GM21737 (cell line): ENCODE measurements at regions not wholly inside any gene's neighbourhood (a gene's known extent, or its start where the extent isn't known, plus 50 kb on each side); places are given as distances from the start of the nearest gene placed in this dataset.
"Not testable (repeated sequence)": the region's sequence is repeated elsewhere in the genome, so short reads cannot be mapped to it uniquely, and the experiment has no call there.

Source experiments
- ATAC-seq: cut with Tn5 transposase; IDR thresholded peaks from one replicate; pipeline ENCODE4 v1.9.1; 2021; ENCODE audit warnings: mild to moderate bottlenecking, moderate library complexity; ENCODE audit not compliant: unreplicated experiment

DNA sequence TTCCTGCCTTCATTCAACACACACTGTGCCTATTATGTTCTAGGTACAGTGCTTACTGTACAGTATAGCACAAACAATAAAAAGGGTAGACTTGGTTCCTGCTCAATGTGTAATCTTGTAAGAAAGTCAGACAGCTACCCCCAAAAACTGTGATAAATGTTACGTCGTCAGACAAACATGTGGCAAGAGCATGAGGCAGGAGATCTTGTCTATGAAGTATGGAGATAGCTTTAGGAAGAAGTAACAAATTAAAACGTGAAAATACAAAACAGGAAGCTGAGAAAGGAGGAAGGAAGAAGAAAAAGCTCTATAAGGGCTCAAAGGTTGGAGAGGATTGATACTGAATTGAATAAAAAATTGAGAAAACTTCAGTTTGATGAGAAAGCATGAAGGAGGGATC lies 276.2 kb upstream of the HNRNPA3 start:
- no peak for ATAC-seq

DNA sequence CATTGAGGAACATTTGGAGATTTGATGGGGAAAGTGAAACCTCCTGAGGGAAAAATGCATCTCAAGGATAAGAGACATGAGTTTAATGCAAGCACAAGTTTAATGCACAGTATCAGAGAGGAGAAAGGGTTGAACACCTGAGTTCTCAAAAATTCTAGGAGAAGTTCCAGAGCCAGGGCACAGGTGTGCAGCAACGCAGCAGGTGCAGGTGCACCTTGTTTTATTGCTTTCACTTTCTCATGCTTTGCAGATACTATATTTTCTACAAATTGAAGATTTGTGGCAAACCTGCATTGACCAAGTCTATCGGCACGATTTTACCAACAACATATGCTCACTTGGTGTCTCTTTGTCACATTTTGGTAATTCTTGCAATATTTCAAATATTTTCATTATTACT lies 267.6 kb upstream of the HNRNPA3 start:
- no peak for ATAC-seq

- ATAC-seq = no peak
These were observed 264.8 kb upstream of the HNRNPA3 start for GRCh38 chr2:176947754-176948153.

DNA sequence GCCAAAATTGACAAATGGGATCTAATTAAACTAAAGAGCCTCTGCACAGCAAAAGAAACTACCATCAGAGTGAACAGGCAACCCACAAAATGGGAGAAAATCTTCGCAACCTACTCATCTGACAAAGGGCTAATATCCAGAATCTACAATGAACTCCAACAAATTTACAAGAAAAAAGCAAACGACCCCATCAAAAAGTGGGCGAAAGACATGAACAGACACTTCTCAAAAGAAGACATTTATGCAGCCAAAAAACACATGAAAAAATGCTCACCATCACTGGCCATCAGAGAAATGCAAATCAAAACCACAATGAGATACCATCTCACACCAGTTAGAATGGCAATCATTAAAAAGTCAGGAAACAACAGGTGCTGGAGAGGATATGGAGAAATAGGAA lies 261.4 kb upstream of the HNRNPA3 start:
- not testable (repeated sequence) for ATAC-seq

DNA sequence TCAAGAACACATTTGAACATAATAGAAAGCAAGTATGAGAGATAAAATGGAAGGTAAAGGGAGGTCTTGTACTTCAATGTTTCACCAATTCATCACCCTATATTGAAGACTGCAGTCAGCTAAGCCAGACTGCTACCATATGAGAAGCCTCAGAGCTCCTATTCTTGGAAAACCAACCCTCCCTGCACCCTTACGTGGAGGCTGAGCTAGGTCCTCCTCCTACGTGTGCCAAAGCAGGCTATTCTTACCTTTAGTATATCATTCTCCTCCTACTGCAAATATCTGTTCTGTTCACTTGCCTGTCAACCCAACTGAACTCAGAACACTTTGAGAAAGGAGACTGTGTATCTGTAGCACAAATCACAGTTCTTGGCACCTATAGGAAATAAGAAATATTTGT lies 255.8 kb upstream of the HNRNPA3 start:
- ATAC-seq = no peak

- no peak for ATAC-seq
These were observed 253.0 kb upstream of the HNRNPA3 start for GRCh38 chr2:176959614-176960013.

DNA sequence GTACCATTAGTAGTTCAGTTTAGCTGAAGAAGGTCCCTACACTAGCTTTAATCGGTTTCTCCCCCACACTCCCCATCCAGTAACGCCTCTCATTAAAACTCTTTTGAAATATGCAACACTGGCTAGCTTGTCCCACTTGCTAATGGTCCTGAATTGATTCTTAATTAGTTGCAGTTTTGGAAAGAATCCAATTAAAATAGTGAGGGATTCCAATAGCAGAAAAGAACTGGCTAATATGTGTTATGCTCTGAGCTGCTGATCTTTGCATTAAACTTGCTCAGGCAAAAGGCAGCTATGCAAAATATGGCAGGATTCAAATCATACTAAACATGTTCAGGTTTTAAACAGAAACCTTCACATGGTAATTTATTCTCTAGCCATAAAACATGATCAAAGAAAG lies 252.5 kb upstream of the HNRNPA3 start:
- ATAC-seq = no peak

DNA sequence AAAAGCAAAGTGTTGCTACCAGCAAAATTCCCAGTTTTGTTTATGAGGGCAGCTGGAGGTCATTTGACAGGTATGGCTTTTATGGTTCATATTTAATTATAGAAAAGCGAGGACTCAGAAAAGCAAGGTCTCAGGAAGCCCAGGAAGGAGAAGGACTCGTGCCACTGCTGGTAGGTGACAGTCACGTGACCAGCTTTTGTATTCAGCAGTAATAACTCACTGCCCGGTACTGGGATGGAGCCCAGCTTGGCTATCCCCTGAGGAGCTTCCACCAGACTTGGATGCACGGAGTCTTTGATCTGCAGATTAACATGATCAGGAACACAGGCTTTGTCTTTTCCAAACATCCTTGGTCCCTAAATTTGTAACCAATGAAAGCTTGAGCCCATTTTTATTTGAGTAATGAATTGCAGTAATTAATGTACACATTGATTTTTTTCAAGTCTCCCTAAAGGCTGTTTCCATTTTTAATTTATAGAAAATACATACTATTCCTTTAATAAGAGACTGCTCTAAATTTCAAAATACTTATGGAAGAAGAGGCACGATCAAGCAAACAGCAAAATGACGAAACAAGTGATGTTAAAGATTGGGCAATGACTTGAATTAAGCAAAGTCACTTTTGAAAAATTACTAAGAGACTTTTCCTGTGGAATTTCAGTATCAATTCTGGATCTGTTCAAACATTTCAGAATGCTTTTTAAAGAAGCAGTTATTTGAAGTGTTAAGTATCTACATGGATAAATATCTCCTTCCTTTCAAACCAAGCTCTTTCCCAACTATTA lies 251.7 kb upstream of the HNRNPA3 start:
- no peak for ATAC-seq

DNA sequence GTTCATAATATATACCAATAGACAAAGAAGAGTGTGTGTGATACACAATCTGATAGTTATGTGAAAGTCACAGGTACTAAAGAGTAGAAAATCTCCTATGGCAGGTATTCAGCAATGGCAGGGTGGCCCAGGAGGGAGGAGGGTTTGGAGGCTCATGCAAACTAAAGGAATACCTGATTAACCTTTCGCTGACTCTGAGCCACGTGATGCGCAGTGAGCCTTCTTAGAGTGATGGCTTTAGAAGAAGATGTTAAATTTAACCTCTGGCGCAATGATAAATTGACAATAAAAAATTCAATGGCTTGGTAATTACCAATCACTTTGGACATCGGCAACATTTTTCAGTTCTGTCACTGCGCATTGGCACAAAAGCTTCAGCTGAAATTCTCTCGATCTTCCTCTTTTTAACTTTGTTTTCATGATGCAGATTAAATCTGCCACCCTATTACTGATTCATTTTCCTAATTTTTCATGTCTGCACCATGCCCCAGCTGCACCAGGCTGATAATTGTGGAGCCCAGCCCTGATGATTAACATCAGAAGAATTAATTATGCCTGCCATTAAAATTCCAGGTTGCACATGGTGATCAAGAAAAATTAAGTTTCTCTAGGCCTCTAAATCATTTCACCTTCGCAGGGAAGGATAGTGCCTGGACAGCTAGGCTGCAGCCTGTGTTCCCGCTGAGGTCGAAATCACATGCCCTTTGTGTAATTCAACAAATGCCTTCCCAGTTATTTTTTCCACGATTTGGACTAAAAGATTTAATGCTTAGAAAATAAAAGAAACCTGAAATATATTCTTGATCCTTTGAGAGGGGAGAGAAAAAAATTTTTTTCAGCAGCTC lies 250.6 kb upstream of the HNRNPA3 start:
- no peak for ATAC-seq

DNA sequence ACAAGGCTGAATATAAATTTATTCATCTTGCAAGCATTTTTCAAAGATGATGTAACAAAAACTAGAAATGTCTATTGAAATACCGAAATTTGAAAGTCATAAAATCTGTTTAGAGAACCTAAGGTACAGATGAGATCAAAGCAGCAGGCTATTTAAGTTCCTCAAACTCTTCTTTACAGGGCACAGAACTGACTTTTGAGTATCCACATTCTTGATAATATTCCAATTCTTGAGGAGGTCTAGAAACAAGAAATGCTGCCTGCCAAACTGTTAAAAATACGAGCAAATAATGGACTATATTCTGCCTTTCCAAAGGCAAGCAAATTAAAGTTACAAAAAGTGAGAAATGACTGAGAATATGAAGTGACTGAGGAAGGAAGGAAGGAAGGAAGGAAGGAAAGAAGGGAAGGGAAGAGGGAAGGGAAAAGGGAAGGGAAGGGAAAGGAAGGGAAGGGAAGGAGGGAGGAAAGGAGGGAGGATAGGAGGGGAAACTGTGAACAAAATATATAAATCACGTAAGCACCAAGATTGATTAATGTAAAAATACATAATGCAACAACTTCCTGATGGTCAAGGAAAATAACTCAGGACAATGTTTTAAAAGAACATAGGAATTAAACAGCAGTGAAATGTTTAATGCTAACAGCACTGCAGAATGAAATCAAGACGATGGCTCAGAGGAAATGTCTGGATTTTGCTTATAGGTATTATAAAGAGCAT lies 248.9 kb upstream of the HNRNPA3 start:
- ATAC-seq = no peak

DNA sequence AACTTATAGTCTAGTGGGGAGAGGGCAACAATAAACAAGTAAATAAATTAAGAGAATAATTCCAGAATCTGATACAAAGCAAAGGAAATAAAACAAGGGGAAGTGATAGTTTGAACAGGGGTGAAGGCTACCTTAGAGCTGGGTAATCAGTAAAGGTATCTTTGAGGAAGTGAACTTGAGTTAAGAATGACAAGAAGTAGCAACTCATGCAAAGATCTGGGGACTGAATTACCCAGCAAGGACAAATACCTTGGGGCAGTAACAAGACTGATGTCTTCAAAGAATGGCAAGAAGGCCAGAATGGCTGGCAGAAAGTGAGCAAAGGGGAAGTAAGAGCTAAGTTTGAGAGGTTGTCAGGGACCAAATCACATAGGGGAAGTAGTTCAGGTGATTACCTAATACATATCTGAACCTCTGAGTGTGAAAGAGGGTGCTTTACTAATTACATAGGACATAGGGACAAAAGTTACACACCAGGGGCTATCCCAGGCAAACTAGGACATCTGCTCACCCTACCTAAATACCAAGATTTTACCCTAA lies 244.6 kb upstream of the HNRNPA3 start:
- ATAC-seq = no peak

DNA sequence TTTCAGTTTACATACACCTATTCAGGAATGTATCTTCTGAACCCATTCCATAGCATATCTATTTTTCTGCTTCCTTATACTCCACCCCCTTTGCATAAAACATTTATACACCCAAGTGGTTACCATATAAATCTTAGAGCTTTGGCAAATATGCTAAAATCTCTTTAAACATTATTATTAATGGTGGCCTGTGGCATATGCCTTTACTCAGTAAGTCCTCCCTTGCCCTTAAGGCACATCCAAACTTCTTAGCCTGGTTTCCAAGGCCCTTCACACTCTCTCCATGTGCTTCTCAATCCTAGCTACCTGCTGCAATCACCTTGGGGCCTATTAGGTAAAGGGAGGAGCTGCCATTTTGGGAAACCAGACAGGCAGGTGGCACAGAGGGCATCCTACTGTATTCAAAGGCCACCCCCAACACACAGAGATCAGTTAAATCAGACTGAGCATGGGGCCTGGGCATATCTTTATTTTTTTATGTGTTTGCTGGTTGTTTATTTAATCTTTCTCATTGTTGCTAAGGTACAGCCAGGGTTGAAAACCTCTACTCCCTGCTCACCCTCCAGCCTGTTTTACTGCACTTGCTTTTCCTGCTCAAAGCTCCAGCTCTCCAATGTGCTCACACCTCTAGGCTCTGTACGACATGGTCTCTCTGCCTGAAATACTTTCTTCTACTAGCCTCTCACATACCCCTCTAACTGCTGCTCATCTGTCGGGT lies 242.8 kb upstream of the HNRNPA3 start:
- no peak for ATAC-seq

DNA sequence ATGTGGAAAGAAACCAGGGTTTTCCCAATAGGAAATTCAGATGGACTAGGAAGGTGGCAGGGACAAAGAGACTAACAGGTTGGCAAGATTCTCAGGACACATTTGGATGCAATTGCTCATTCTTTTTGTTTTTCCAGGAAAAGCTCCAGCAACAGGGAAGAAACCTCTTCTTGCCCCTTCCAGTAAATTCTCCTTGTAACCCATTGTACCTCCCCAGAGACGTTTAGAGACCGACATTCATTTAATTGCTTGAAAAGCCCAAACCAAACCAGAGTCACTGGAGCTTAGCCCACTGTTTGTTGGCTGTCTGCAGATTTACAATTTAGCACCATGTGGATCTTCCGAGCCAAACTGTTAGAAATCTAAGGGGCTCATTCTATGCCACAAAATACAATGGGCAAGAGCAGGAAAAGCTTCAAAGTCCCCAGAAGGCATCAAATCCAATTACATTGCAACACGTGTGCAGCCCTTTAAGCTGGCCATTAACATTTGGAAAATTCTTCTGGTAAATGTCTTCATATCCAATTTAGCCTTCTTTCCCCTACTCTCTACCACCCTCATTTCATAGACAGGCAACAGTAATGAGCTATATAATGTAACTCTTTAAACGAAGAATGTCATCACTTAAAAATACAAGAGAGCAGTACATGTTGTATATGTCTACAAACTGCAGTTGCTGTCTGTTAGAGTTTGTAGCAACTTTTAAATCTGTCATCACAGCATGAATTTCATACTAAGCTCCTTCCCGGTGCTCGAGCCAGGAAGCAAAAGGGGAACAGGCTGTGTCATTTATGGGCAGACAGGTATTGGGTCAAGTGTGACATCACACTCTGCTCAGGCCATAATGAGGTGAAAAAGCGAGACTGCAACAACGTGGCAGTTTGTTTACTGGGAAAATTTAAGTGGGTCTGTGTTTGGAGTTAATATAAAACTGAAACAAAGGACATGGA lies 235.6 kb upstream of the HNRNPA3 start:
- no peak for ATAC-seq

- ATAC-seq = no peak
These were observed 233.7 kb upstream of the HNRNPA3 start for GRCh38 chr2:176978921-176979320.

DNA sequence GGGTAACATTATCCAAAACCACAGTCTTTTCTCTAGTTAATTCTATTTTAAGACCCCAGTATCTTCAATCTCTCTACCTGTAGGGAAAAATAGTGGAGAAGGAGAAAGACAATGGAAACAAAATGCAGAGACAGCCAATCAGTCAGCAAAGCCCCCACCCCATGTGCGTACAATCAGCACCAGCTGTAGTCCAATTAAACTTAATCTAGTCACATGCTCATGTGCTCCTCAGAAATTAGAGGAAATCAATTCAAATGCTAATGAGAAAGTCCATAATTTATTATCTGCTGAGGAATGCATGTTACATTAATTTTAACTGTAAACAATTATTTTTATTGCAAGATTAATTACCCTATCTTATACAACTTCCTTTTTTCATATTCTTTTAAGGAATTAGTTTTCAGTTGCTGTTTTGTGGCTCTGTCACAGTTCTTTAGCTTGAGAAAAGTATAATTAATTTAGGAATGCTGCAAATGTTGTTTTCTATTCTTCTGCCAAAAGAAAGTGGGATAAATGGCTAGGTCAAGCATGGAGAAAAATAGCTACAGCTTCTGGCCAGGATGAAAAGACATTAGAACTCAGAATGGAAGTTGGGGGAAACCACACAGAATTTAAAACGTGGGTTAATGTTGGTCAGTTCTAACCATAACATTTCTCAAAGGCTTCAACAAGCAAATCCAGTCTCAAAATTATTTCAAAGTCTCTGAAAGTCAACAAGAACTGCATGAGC lies 232.4 kb upstream of the HNRNPA3 start:
- ATAC-seq = no peak

- no peak for ATAC-seq
These were observed 227.6 kb upstream of the HNRNPA3 start for GRCh38 chr2:176984987-176985386.

- ATAC-seq = no peak
These were observed 226.7 kb upstream of the HNRNPA3 start for GRCh38 chr2:176985871-176986270.

DNA sequence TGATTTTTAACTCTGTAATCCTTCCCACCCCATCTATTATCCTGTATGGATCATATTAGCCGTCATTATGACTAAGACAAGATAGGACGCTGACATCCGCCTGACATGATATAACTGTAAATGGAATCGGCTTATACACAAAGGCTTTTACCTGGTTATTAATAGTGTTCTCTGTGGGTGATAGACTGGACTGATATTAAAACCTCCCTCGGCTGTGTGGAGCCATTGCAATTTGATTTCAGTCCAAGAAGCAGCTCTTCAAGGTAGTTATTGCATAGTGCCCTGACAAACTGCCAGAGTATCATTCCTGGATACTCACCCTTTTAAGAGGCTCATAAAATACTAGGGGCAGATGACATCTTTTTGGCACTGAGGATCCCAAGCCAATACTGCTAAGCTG lies 226.1 kb upstream of the HNRNPA3 start:
- no peak for ATAC-seq

GRCh38 chr2:176991411-176991810 lies 221.2 kb upstream of the HNRNPA3 start:
- no peak for ATAC-seq
